ENCODE measurements at regions not wholly inside any gene's neighbourhood (a gene's known extent, or its start where the extent isn't known, plus 50 kb on each side); places are given as distances from the start of the nearest gene placed in this dataset.

DNA sequence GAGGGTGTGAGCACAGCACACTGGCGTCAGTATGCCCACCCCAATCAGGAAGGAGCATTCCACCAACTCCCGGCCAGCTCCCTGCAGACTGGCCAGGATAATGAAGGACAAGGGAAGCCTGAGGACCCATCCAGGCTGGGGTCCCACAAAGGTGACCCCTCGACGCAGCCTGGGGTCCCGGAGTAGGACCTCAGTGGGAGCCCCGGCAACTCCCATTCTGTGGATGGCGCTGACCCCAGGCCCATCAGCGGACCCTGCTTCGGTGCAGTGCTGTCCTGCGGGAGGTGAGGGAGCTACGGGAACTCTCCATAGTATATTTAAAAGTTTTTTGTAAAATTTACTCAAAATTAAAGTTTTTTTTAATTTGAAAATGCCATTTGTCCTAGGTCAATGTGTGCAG, 137.7 kb upstream of the NKX1-1 start:
- TF ChIP-seq, protein P1, sequence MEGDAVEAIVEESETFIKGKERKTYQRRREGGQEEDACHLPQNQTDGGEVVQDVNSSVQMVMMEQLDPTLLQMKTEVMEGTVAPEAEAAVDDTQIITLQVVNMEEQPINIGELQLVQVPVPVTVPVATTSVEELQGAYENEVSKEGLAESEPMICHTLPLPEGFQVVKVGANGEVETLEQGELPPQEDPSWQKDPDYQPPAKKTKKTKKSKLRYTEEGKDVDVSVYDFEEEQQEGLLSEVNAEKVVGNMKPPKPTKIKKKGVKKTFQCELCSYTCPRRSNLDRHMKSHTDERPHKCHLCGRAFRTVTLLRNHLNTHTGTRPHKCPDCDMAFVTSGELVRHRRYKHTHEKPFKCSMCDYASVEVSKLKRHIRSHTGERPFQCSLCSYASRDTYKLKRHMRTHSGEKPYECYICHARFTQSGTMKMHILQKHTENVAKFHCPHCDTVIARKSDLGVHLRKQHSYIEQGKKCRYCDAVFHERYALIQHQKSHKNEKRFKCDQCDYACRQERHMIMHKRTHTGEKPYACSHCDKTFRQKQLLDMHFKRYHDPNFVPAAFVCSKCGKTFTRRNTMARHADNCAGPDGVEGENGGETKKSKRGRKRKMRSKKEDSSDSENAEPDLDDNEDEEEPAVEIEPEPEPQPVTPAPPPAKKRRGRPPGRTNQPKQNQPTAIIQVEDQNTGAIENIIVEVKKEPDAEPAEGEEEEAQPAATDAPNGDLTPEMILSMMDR (IDR thresholded peaks at IDR 0.05) = no peak
- Histone ChIP-seq H3K4me1 (peaks cover under 1 to 1% of the 10 kb centered on the region in 2 donors), H3K27me3 (no peaks in the 10 kb centered on the region), H3K27ac (no peak overlapping the region), H3K36me3 (no peaks in the 10 kb centered on the region), H3K9me3 (no peaks in the 10 kb centered on the region), H3K4me3 (no peak overlapping the region)
- intact Hi-C loops (cut with DNase I) = no loop called here
- DNase-seq (ENCODE audit: low spot score in 2 of 2) = no peak

- intact Hi-C loops (cut with DNase I) = no loop called here
- Histone ChIP-seq H3K4me3 (no peak overlapping the region), H3K4me1 (no peaks in the 10 kb centered on the region), H3K36me3 (no peaks in the 10 kb centered on the region), H3K27ac (no peak overlapping the region), H3K9me3 (no peaks in the 10 kb centered on the region), H3K27me3 (no peaks in the 10 kb centered on the region)
- TF ChIP-seq, protein P1 (IDR thresholded peaks at IDR 0.05) = no peak
- no peak for DNase-seq (ENCODE audit: low spot score in 2 of 2)
Measured at GRCh38 chr4:1543561-1543960, 137.3 kb upstream of the NKX1-1 start.

GRCh38 chr4:1542516-1543320, 136.5 kb upstream of the NKX1-1 start:
- H3K4me1 ChIP-seq = no peaks in the 10 kb centered on the region
- no peaks in the 10 kb centered on the region for H3K36me3 ChIP-seq
- no peaks in the 10 kb centered on the region for H3K9me3 ChIP-seq
- H3K27ac ChIP-seq = no peak overlapping the region
- H3K27me3 ChIP-seq = no peaks in the 10 kb centered on the region
- intact Hi-C loops (cut with DNase I) = no loop called here
- no peak overlapping the region for H3K4me3 ChIP-seq
- TF ChIP-seq, protein P1 (IDR thresholded peaks at IDR 0.05) = no peak
- no peak for DNase-seq (ENCODE audit: low spot score in 2 of 2)

- Histone ChIP-seq H3K4me1 (no peaks in the 10 kb centered on the region), H3K27ac (no peak overlapping the region), H3K36me3 (no peaks in the 10 kb centered on the region), H3K27me3 (no peaks in the 10 kb centered on the region), H3K4me3 (no peak overlapping the region), H3K9me3 (no peaks in the 10 kb centered on the region)
- intact Hi-C loops (cut with DNase I) = no loop called here
- no peak for DNase-seq (ENCODE audit: low spot score in 2 of 2)
- TF ChIP-seq, protein P1 (IDR thresholded peaks at IDR 0.05) = no peak
Measured at GRCh38 chr4:1542226-1542490, 135.9 kb upstream of the NKX1-1 start.

GRCh38 chr4:1541449-1542225, 135.4 kb upstream of the NKX1-1 start:
- Histone ChIP-seq H3K27ac (no peak overlapping the region), H3K36me3 (no peaks in the 10 kb centered on the region), H3K27me3 (no peaks in the 10 kb centered on the region), H3K4me3 (no peak overlapping the region), H3K9me3 (no peaks in the 10 kb centered on the region), H3K4me1 (no peaks in the 10 kb centered on the region)
- DNase-seq (ENCODE audit: low spot score in 2 of 2) = no peak
- intact Hi-C loops (cut with DNase I) = no loop called here
- TF ChIP-seq, protein P1 (IDR thresholded peaks at IDR 0.05) = no peak

All from ascending aorta (tissue), 2 donors.